DND-41 (cell line): ENCODE measurements at regions not wholly inside any gene's neighbourhood (a gene's known extent, or its start where the extent isn't known, plus 50 kb on each side); places are given as distances from the start of the nearest gene placed in this dataset.

Source experiments
- ATAC-seq: fragments of 200-7000 bp; cut with Tn5 transposase; 3 replicates; pipeline ENCODE4 v1.9.1; 2021; ENCODE audit warnings: low read depth; ENCODE audit not compliant: insufficient read depth
- DNase-seq: peaks from one replicate; pipeline ENCODE4 v3.0.0-alpha.2; 2020
- H2AFZ ChIP-seq: 2 replicates; pipeline ENCODE4 v1.6.0; 2012; ENCODE audit warnings: low read depth, low read length
- H3K27ac ChIP-seq: 2 replicates; pipeline ENCODE4 v1.5.1; 2012; ENCODE audit warnings: low read length, inconsistent platforms
- H3K27me3 ChIP-seq: fragments of 200-600 bp; sonication (generic); 2 replicates; pipeline ENCODE4 v1.6.0; 2012; ENCODE audit warnings: low read length, mild to moderate bottlenecking, inconsistent platforms; ENCODE audit not compliant: insufficient read depth, poor library complexity
- H3K36me3 ChIP-seq: 2 replicates; pipeline ENCODE4 v1.5.1; 2012; ENCODE audit warnings: low read length, inconsistent platforms; ENCODE audit not compliant: insufficient read depth
- H3K4me1 ChIP-seq: 2 replicates; pipeline ENCODE4 v1.5.1; 2012; ENCODE audit warnings: mild to moderate bottlenecking, low read length; ENCODE audit not compliant: insufficient read depth
- H3K4me2 ChIP-seq: 2 replicates; pipeline ENCODE4 v1.6.0; 2012; ENCODE audit warnings: mild to moderate bottlenecking, moderate library complexity, low read length, inconsistent platforms; ENCODE audit not compliant: insufficient read depth
- H3K4me3 ChIP-seq, 2 experiments: fragments of 200-600 bp in 1 of 2; shearing (Covaris generic) in 1 of 2; 2 replicates each; pipeline ENCODE4 v1.5.1; 2012 to 2016; ENCODE audit warnings: inconsistent platforms in 2 of 2, low read length in 2 of 2, mild to moderate bottlenecking in 2 of 2, low read depth in 1 of 2, moderate library complexity in 1 of 2
- H3K79me2 ChIP-seq: 2 replicates; pipeline ENCODE4 v1.6.0; 2012; ENCODE audit warnings: low read length, inconsistent platforms; ENCODE audit not compliant: insufficient read depth
- H3K9ac ChIP-seq: 2 replicates; pipeline ENCODE4 v1.6.0; 2012; ENCODE audit warnings: low read depth, mild to moderate bottlenecking, inconsistent platforms, low read length, moderate library complexity
- H3K9me3 ChIP-seq: 2 replicates; pipeline ENCODE4 v1.5.1; 2012; ENCODE audit warnings: low read length, moderate library complexity, mild to moderate bottlenecking, inconsistent platforms; ENCODE audit not compliant: insufficient read depth, severe bottlenecking
- H4K20me1 ChIP-seq: 2 replicates; pipeline ENCODE4 v1.6.0; 2012; ENCODE audit warnings: low read length; ENCODE audit not compliant: insufficient read depth
- CTCF ChIP-seq: IDR thresholded peaks from 2 replicates; pipeline ENCODE4 v1.5.1; 2012; ENCODE audit warnings: borderline replicate concordance, low read length, moderate library complexity, mild to moderate bottlenecking; ENCODE audit not compliant: poor library complexity, severe bottlenecking; ENCODE audit errors: extremely low read depth
- EZH2 ChIP-seq: IDR thresholded peaks from 3 replicates; pipeline ENCODE4 v1.6.1; 2012; ENCODE audit warnings: borderline replicate concordance, low read depth, mild to moderate bottlenecking, moderate library complexity, low read length, inconsistent platforms; ENCODE audit not compliant: severe bottlenecking

- H3K4me1 ChIP-seq: no peaks in the 10 kb centered on the region
- TF ChIP-seq CTCF (no peak), EZH2 (no peak)
- ATAC-seq (no peak), DNase-seq (no peak)
- H3K27ac ChIP-seq: no peak overlapping the region
- H3K36me3 ChIP-seq: no peaks in the 10 kb centered on the region
- no peak overlapping the region for H3K4me2 ChIP-seq
- H3K9ac ChIP-seq: no peak overlapping the region
- no peaks in the 10 kb centered on the region for H3K9me3 ChIP-seq
- no peak overlapping the region for H2AFZ ChIP-seq
- H3K79me2 ChIP-seq: no peaks in the 10 kb centered on the region
- peaks cover 3% of the 10 kb centered on the region for H3K27me3 ChIP-seq
- H4K20me1 ChIP-seq: no peaks in the 10 kb centered on the region
- no peak overlapping the region for H3K4me3 ChIP-seq
Measured at GRCh38 chr15:62626903-62627302, 415.6 kb upstream of the TPM1 start.

GRCh38 chr15:62631076-62631724 is 411.3 kb upstream of the TPM1 start:
- Histone ChIP-seq H3K9ac (no peak overlapping the region), H3K4me3 (no peak overlapping the region), H3K4me2 (no peak overlapping the region), H3K9me3 (no peaks in the 10 kb centered on the region), H2AFZ (no peak overlapping the region), H3K27ac (no peak overlapping the region), H3K4me1 (no peaks in the 10 kb centered on the region), H4K20me1 (no peaks in the 10 kb centered on the region), H3K79me2 (no peaks in the 10 kb centered on the region), H3K36me3 (no peaks in the 10 kb centered on the region), H3K27me3 (peaks cover 6% of the 10 kb centered on the region)
- TF ChIP-seq CTCF: no peak
- TF ChIP-seq EZH2: no peak
- ATAC-seq: no peak
- no peak for DNase-seq

- no peak overlapping the region for H3K4me2 ChIP-seq
- H3K9me3 ChIP-seq: no peaks in the 10 kb centered on the region
- no peak overlapping the region for H2AFZ ChIP-seq
- TF ChIP-seq CTCF: no peak
- H3K4me1 ChIP-seq: no peaks in the 10 kb centered on the region
- no peaks in the 10 kb centered on the region for H3K36me3 ChIP-seq
- peaks cover 3% of the 10 kb centered on the region for H3K27me3 ChIP-seq
- no peaks in the 10 kb centered on the region for H3K79me2 ChIP-seq
- H3K4me3 ChIP-seq: no peak overlapping the region
- ATAC-seq (no peak), DNase-seq (no peak)
- no peak overlapping the region for H3K9ac ChIP-seq
- H3K27ac ChIP-seq: no peak overlapping the region
- H4K20me1 ChIP-seq: no peaks in the 10 kb centered on the region
Measured at GRCh38 chr15:62636823-62637573, 405.5 kb upstream of the TPM1 start.
